ENCODE measurements at regions not wholly inside any gene's neighbourhood (a gene's known extent, or its start where the extent isn't known, plus 50 kb on each side); places are given as distances from the start of the nearest gene placed in this dataset.

- no peak for DNase-seq
Measured at GRCh38 chr12:77619425-77619824, 211.3 kb upstream of the NAV3 start.

DNA sequence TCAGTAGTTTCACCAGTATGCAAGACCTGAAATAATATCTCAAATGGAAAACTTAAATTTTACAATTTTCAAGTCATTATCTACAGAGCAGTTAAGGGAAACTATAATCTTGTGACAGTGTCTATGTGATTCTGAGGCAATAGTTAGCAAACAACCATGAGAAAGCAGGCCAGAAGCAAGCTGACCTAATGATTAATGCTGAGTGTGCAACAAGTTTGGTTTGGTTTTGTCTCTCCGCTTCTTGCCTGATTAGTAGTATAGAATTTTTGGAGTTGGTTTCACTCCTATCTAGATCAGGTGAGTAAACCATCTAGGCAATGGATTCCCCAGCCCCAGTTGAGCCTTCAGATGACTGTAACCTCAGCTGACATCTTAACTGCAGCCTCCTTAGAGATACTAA, 212.9 kb upstream of the NAV3 start:
- no peak for DNase-seq

DNA sequence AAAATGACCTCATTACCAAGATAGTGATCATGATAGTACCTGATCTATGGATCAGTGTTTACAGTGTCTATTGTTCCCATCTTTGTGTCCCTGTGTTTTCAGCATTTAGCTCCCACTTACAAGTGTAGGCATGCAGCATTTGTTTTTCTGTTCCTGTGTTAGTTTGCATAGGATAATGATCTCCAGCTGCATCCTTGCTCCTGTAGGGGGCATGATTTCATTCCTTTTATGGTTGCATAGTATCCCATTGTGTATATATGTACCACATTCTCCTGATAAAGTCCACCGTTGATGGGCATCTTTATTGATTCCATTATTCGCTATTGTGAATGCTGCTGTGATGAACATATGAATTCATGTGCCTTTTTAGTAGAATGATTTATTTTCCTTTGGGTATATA, 215.4 kb upstream of the NAV3 start:
- no peak for DNase-seq

GRCh38 chr12:77613411-77613810, 217.3 kb upstream of the NAV3 start:
- DNase-seq = no peak

GRCh38 chr12:77610446-77610845, 220.2 kb upstream of the NAV3 start:
- DNase-seq = no peak

DNA sequence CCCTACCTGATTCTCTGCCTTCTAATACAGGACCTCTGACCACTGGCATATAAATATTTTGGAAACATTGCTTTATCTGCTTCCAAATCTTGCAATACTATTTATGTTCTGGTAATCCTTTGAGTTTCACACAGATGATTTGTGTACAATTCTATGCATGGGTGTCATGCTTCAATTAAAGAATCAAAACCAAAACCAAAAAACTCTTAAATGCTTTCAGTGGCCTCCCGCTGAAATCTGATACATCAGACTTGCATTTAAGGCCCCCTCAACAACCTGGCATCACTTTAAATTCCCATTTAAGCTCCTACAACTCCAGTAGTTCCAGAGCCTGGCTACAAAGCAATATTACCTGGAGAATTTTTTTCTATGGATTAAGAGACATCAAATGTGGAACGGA, 221.7 kb upstream of the NAV3 start:
- no peak for DNase-seq

DNA sequence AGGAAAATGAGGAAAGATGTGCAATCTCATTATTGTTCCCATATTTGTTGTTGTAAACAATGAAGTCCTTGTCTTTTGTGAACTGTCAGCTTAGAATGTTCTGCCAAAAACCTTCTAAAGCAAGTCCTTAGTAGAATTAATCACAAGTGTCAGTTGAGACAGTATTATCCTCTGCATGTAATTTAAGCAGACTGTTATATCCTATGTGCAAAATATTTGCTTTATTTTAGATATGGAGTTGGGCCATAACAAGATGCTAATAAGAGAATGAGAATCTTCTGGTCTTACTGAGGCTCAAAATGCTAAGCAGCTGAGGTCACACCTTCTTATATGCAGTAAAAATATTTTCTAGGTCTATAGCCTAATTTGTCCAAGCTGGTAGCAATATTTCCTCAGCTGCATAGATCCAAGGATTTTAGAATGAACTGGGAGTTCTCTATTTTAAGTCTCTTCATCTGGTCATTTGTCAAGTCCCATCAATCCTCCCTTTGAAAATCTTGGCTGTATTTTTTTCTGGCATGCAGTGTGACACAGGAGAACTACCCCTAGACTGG, 222.3 kb upstream of the NAV3 start:
- no peak for DNase-seq

- DNase-seq = no peak
Measured at GRCh38 chr12:77606348-77606747, 224.3 kb upstream of the NAV3 start.

DNA sequence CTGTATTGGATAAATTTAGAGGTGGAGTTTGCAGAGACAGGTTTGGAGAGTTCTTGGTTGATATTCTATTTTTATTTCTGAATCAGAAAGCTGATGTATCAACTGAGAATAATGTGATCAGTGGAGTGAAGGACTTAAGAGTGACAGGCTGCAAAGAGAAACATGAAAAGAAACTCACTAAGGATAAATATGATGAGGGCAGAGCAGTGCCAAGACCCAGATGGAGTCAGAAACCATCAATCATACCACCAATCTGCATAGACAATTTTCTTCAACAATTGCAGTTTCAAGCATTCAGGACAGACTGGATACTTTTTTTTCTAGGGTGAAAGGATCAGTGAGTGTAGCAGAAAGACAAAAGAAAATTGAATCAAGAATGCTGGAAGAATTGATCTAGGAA, 226.7 kb upstream of the NAV3 start:
- no peak for DNase-seq

DNA sequence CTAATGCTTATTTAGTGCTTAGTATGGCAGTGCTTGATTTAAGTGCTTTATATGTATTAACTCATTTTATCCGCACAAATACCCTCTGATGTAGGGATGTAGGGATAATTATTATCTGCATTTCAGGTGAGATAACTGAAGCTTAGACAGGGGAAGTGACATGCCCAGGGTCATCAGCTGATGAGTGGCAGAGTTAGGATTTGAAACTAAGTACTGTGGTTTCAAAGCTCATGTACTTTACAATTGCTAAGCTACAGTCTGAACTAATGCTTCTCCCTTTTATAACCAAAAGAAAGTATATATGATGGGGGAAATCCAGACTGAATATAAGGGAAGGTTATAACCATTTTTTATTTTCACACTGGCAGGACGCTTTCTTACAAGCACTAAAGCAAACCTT, 229.6 kb upstream of the NAV3 start:
- no peak for DNase-seq

DNA sequence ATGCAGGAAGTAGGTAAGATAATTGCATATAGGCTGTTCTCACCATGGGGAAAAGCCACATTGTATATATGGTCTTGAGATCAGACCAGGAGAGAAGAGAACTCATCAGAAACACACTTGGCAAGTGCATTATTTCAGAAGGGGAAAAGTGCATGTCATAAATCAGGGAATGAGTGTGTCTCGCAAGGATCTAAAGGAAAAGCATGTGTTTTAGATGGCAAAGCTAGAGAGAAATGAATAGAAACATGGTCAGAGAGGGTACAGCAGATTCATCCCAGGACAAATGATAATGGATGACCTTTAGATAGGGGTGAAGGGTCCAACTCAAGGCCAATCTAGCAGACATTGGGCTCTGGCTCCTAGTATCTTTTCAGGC, 230.2 kb upstream of the NAV3 start:
- DNase-seq = no peak

DNA sequence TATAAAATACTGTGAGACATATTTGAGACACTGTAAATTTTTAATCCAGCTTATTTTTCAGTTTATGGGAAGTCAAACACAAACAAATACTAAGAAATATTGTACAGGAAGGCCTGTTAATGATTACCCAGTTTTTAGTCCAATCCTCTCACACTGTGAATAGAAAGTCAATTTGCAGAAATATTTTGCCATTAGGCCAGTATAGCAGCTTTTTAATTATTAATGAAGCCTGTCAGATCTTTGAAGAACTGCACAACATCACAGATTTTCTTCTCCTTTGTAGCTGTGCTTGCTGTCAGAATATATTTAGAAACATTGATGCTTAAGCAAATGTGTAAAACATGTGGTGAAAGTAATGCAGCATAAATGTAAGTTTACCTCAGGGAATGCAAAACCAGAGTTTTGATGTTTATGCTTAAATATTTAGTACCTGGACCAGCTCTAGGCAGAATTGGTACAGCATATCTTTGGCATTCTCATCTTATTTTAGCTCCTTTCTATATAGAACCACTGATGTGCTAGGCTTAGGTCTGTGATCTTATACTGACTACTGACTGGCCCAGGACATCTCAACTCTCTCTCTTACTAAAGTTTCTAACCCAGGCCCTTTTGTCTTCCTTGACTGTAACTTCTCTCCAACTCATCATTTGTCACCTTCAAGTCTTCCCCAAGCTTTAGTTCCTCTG, 230.8 kb upstream of the NAV3 start:
- no peak for DNase-seq

- no peak for DNase-seq
Measured at GRCh38 chr12:77594366-77594765, 236.3 kb upstream of the NAV3 start.

DNA sequence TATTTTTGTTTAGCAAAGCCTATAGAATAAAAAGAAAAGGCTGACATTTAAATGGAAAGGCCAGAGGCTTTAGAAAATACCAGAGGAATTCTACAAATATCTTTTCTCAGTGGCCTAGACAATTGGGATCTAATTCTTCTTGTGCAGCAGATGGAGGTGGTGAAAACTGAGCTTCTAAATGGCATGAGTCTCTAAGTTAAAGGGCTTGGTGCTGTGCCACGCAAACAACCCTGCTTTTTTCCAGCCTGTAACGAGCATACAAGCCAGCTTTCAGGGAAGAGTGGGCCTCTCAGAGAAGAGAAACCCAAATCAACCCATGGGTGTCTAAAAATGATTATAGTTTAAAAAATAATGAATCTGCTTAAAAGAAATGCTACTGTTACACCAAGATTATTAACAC, 237.9 kb upstream of the NAV3 start:
- DNase-seq = no peak

GRCh38 chr12:77591959-77592743, 238.5 kb upstream of the NAV3 start:
- peak; percentile 49 for DNase-seq

DNA sequence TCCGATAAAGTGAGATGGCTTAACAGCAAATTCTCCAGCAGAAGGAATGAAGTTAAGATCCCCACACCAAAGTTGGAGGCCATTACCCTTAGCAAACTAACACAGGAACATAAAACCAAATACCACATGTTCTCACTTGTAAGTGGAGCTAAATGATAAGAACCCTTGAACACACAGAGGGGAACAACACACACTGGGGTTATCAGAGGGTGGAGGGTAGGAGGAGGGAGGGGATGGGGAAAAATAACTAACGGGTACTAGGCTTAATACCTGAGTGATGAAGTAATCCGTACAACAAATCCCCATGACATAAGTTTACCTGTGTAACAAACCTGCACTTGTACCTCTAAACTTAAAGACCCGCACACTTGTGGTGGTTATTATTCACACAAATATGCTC, 240.4 kb upstream of the NAV3 start:
- no peak for DNase-seq

DNA sequence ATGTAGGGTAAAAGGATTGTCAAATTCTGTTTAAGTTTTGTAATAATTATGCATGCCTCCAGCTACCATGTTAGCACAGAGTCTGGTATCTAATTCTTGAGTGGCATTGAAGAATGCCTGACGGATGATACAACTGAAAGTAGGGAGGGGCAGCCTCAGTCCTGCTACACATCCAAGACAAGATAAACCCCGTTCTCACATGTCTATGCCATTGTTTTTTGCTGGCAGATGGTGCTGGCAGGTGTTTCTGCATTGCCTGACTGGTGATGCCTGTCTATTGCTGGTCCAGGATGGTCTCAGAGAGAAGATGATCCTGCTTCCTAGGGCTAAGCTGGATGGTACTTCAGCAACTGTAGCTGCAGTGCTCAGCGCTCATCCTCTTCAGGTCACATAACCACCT, 245.8 kb upstream of the NAV3 start:
- DNase-seq = no peak

GRCh38 chr12:77578466-77579220, 252.1 kb upstream of the NAV3 start:
- DNase-seq = no peak

DNA sequence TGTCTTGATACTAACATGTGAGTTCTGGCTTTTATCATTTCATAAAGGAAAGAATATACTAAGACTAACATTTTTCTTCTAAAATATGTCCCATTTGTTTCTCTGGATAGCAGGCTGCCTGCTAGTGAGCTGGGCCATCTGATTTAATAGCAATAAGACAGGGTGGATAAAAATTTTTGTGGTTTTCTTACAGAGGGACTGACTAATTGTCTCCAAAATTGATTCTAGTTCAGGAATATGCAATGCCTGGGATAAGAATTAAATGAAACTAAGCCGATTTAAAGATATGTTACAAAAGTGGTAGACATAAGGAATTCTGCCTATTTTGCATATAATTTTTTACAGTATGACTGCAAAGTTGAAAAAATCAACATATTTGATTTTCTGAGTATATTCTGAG, 252.9 kb upstream of the NAV3 start:
- no peak for DNase-seq

- DNase-seq = no peak
Measured at GRCh38 chr12:77575376-77575919, 255.2 kb upstream of the NAV3 start.

- DNase-seq = peak; percentile 21
Measured at GRCh38 chr12:77572371-77572770, 258.3 kb upstream of the NAV3 start.

GRCh38 chr12:77571768-77572167, 258.9 kb upstream of the NAV3 start:
- no peak for DNase-seq

DNA sequence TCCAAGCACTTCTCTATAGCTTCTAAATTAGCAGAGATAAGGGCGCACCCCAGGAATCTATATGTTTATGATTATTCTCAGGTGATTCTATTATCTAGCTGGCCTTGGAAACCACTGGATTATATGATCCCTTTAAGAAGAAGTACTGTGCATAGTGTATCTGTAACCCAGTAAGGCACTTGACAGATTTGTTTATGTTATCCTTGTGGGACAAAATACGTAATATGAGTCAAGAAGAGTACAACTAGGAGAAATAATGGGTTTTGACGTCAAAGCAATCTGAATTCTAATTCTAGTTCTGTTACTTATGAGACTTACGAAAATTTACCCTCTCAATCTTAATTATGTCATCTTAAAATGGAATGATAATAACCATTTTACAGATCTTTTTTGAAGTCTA, 259.6 kb upstream of the NAV3 start:
- DNase-seq = no peak

GRCh38 chr12:77569876-77570275, 260.8 kb upstream of the NAV3 start:
- DNase-seq = no peak
